ENCODE measurements at regions not wholly inside any gene's neighbourhood (a gene's known extent, or its start where the extent isn't known, plus 50 kb on each side); places are given as distances from the start of the nearest gene placed in this dataset.

DNA sequence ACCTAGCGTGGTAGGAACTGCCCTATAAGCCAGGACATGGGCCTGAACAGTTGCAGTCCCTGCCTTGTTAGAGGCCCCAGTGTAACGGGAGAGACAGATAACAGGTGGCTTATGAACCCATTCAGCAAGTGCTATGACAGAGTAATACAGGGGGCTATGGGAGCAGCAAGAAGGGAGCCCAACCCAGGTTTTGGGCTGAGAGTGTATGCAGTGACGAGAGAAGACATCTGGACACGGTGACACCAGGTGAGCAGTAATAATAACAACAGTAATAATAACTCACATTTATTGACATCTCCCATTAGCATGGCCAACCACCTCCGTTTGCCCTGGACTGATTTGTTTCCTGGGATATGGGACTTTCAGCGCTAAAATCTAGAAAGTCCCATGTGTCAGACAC lies 100.8 kb downstream of the IRX5 start:
- TF ChIP-seq, protein P1, sequence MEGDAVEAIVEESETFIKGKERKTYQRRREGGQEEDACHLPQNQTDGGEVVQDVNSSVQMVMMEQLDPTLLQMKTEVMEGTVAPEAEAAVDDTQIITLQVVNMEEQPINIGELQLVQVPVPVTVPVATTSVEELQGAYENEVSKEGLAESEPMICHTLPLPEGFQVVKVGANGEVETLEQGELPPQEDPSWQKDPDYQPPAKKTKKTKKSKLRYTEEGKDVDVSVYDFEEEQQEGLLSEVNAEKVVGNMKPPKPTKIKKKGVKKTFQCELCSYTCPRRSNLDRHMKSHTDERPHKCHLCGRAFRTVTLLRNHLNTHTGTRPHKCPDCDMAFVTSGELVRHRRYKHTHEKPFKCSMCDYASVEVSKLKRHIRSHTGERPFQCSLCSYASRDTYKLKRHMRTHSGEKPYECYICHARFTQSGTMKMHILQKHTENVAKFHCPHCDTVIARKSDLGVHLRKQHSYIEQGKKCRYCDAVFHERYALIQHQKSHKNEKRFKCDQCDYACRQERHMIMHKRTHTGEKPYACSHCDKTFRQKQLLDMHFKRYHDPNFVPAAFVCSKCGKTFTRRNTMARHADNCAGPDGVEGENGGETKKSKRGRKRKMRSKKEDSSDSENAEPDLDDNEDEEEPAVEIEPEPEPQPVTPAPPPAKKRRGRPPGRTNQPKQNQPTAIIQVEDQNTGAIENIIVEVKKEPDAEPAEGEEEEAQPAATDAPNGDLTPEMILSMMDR (IDR thresholded peaks at IDR 0.05) = no peak
- no peak for TF ChIP-seq POLR2A (IDR thresholded peaks at IDR 0.05)
